ENCODE measurements at regions not wholly inside any gene's neighbourhood (a gene's known extent, or its start where the extent isn't known, plus 50 kb on each side); places are given as distances from the start of the nearest gene placed in this dataset.

DNA sequence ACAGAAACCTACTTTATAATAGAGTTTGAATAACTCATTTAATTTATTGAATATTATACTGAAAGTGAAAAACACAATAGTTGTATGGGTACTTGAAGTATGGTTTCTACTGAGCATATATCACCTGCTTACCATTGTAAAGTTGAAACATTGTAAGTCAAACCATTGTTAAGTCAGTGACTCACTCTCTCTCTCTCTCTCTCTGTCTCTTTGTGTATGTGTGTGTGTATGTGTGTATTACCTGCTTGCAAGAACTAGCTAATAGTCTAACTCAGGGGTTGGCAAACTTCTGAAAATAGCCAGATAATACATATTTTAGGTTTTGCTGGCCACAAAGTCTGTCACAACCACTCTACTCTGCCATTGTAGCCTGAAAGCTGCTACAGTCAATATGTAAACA, 564.3 kb upstream of the ZNF608 start:
- no peak for DNase-seq (ENCODE audit: low read depth, low spot score)

DNA sequence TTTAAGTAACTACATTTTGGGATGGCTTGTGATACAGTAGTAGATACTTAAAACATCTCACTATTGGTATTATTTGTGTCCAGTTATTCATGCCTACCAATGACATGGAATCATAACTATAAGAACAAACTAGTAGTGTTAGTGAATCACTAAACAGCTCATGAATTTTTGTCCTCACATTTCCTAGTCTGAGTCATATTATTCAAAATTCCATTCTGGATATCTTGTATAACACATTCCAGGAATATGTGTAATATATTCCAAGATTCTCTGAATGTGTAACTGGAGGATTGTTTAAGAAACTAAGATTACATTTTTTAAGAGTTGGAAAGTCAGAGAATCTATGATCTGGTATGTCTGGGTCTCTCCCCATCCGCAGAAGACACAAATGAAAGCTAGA, 565.3 kb upstream of the ZNF608 start:
- peak; percentile 27 for DNase-seq (ENCODE audit: low read depth, low spot score)
- in situ Hi-C loops (cut with HindIII; ENCODE audit: low pct_unique_long_range_greater_than_20kb, low sequenced_read_pairs) = no loop called here
- POLR2A ChIA-PET = no interaction called here

More for the DNA sequence above, 564.3 kb upstream of the ZNF608 start:
- H3K4me3 ChIP-seq (ENCODE audit: low read depth in 2 of 2, low read length in 2 of 2) = no peak overlapping the region
- POLR2A ChIA-PET = no interaction called here
- H3K36me3 ChIP-seq (ENCODE audit: control insufficient read depth, insufficient read depth, low read length) = no peaks in the 10 kb centered on the region
- CTCF ChIA-PET = no interaction called here
- no peak for ATAC-seq
- intact Hi-C loops (cut with micrococcal nuclease; ENCODE audit: unreplicated experiment) = no loop called here
- no peaks in the 10 kb centered on the region for H3K27me3 ChIP-seq (ENCODE audit: control insufficient read depth, insufficient read depth, low read length)
- TF ChIP-seq SIN3A (IDR thresholded peaks at IDR 0.05; ENCODE audit: borderline replicate concordance, insufficient read depth, low read depth, low read length) = no peak
- no peak for TF ChIP-seq POLR2AphosphoS5 (IDR thresholded peaks at IDR 0.05; ENCODE audit: low read depth, low read length)
- no peak for TF ChIP-seq TCF7L2 (IDR thresholded peaks at IDR 0.05; ENCODE audit: low read depth, low read length)
- TF ChIP-seq, protein P1, sequence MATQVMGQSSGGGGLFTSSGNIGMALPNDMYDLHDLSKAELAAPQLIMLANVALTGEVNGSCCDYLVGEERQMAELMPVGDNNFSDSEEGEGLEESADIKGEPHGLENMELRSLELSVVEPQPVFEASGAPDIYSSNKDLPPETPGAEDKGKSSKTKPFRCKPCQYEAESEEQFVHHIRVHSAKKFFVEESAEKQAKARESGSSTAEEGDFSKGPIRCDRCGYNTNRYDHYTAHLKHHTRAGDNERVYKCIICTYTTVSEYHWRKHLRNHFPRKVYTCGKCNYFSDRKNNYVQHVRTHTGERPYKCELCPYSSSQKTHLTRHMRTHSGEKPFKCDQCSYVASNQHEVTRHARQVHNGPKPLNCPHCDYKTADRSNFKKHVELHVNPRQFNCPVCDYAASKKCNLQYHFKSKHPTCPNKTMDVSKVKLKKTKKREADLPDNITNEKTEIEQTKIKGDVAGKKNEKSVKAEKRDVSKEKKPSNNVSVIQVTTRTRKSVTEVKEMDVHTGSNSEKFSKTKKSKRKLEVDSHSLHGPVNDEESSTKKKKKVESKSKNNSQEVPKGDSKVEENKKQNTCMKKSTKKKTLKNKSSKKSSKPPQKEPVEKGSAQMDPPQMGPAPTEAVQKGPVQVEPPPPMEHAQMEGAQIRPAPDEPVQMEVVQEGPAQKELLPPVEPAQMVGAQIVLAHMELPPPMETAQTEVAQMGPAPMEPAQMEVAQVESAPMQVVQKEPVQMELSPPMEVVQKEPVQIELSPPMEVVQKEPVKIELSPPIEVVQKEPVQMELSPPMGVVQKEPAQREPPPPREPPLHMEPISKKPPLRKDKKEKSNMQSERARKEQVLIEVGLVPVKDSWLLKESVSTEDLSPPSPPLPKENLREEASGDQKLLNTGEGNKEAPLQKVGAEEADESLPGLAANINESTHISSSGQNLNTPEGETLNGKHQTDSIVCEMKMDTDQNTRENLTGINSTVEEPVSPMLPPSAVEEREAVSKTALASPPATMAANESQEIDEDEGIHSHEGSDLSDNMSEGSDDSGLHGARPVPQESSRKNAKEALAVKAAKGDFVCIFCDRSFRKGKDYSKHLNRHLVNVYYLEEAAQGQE (IDR thresholded peaks at IDR 0.05; ENCODE audit: insufficient read depth in 1 of 2, low read depth in 2 of 2, low read length in 1 of 2) = no peak
- TF ChIP-seq, protein P2, sequence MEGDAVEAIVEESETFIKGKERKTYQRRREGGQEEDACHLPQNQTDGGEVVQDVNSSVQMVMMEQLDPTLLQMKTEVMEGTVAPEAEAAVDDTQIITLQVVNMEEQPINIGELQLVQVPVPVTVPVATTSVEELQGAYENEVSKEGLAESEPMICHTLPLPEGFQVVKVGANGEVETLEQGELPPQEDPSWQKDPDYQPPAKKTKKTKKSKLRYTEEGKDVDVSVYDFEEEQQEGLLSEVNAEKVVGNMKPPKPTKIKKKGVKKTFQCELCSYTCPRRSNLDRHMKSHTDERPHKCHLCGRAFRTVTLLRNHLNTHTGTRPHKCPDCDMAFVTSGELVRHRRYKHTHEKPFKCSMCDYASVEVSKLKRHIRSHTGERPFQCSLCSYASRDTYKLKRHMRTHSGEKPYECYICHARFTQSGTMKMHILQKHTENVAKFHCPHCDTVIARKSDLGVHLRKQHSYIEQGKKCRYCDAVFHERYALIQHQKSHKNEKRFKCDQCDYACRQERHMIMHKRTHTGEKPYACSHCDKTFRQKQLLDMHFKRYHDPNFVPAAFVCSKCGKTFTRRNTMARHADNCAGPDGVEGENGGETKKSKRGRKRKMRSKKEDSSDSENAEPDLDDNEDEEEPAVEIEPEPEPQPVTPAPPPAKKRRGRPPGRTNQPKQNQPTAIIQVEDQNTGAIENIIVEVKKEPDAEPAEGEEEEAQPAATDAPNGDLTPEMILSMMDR (IDR thresholded peaks at IDR 0.05) = no peak
- no peaks in the 10 kb centered on the region; the same call in 1 of the 2 replicates for H3K4me1 ChIP-seq (ENCODE audit: control insufficient read depth, insufficient read depth, low read length)
- no TSS peak for BruUV-seq (replicated peaks)
- in situ Hi-C loops (cut with HindIII; ENCODE audit: low pct_unique_long_range_greater_than_20kb, low sequenced_read_pairs) = no loop called here
- peak overlapping the region; percentile 6; the same call in 1 of the 2 replicates for H3K27ac ChIP-seq (ENCODE audit: low read length)
- 0 out of 2 replicates have a peak, but pooled peaks cover 3% of the 10 kb centered on the region for H3K9me3 ChIP-seq (ENCODE audit: control insufficient read depth, insufficient read depth, low read depth, low read length)

More for the DNA sequence above, 565.3 kb upstream of the ZNF608 start:
- intact Hi-C loops (cut with micrococcal nuclease; ENCODE audit: unreplicated experiment) = no loop called here
- peaks cover 7% of the 10 kb centered on the region; the same call in 1 of the 2 replicates for H3K4me1 ChIP-seq (ENCODE audit: control insufficient read depth, insufficient read depth, low read length)
- CTCF ChIA-PET = no interaction called here
- no TSS peak for BruUV-seq (replicated peaks)
- H3K27ac ChIP-seq (ENCODE audit: low read length) = peak overlapping the region; percentile 26; the same call in 1 of the 2 replicates
- ATAC-seq = no peak
- no peaks in the 10 kb centered on the region for H3K27me3 ChIP-seq (ENCODE audit: control insufficient read depth, insufficient read depth, low read length)
- H3K9me3 ChIP-seq (ENCODE audit: control insufficient read depth, insufficient read depth, low read depth, low read length) = 0 out of 2 replicates have a peak, but pooled peaks cover 3% of the 10 kb centered on the region
- H3K4me3 ChIP-seq (ENCODE audit: low read depth in 2 of 2, low read length in 2 of 2) = no peak overlapping the region
- no peaks in the 10 kb centered on the region for H3K36me3 ChIP-seq (ENCODE audit: control insufficient read depth, insufficient read depth, low read length)
- TF ChIP-seq POLR2AphosphoS5 (IDR thresholded peaks at IDR 0.05; ENCODE audit: low read depth, low read length) (no peak), SIN3A (IDR thresholded peaks at IDR 0.05; ENCODE audit: borderline replicate concordance, insufficient read depth, low read depth, low read length) (no peak), TCF7L2 (IDR thresholded peaks at IDR 0.05; ENCODE audit: low read depth, low read length) (no peak)
- TF ChIP-seq, protein P2 (IDR thresholded peaks at IDR 0.05) = no peak
- TF ChIP-seq, protein P1 (IDR thresholded peaks at IDR 0.05; ENCODE audit: insufficient read depth in 1 of 2, low read depth in 2 of 2, low read length in 1 of 2) = no peak
